Right atrium auricular region (tissue), 2 donors: ENCODE measurements at regions not wholly inside any gene's neighbourhood (a gene's known extent, or its start where the extent isn't known, plus 50 kb on each side); places are given as distances from the start of the nearest gene placed in this dataset.

Experiments
- DNase-seq: peaks from one replicate; pipeline ENCODE4 v3.0.0-alpha.2; 2019; ENCODE audit warnings: low spot score
- H3K27ac ChIP-seq, 2 donors: fragments of 200-600 bp; sonication (generic); 1 replicate in 1 of 2; 2 replicates in 1 of 2; pipeline ENCODE4 v1.5.1; 2016 to 2019
- H3K27me3 ChIP-seq, 2 donors: fragments of 200-600 bp; sonication (generic); one replicate each; pipeline versions ENCODE4 v1.5.1 to v1.6.0; 2017 to 2019
- H3K36me3 ChIP-seq: fragments of 200-600 bp; sonication (generic); one replicate; pipeline ENCODE4 v1.5.1; 2016
- H3K4me1 ChIP-seq, 2 donors: fragments of 200-600 bp; sonication (generic); one replicate each; pipeline versions ENCODE4 v1.5.1 to v1.6.0; 2017 to 2019
- H3K4me3 ChIP-seq, 2 donors: fragments of 200-600 bp; sonication (generic); 1 replicate in 1 of 2; 2 replicates in 1 of 2; pipeline ENCODE4 v1.5.1; 2017 to 2019; ENCODE audit warnings: mild to moderate bottlenecking in 1 of 2, moderate library complexity in 1 of 2
- H3K9me3 ChIP-seq, 2 donors: fragments of 200-600 bp; sonication (generic); one replicate each; pipeline ENCODE4 v1.5.1; 2019
- CTCF ChIP-seq, 2 donors: fragments of 200-600 bp; sonication (generic); IDR thresholded peaks; one replicate each; pipeline ENCODE4 v1.5.1; 2019; ENCODE audit warnings: antibody characterized with exemption in 2 of 2

- H3K27ac ChIP-seq: no peak overlapping the region
- TF ChIP-seq CTCF (IDR thresholded peaks at IDR 0.05): no peak
- no peaks in the 10 kb centered on the region for H3K36me3 ChIP-seq
- H3K4me1 ChIP-seq: no peaks in the 10 kb centered on the region
- H3K4me3 ChIP-seq: no peak overlapping the region
- H3K9me3 ChIP-seq: peaks cover 0 to 7% of the 10 kb centered on the region in 2 donors
- H3K27me3 ChIP-seq: no peaks in the 10 kb centered on the region
- no peak for DNase-seq
Observed at GRCh38 chr5:125399885-125400284, 653.4 kb upstream of the ZNF608 start.

- Histone ChIP-seq H3K4me1 (no peaks in the 10 kb centered on the region), H3K36me3 (no peaks in the 10 kb centered on the region), H3K9me3 (no peaks in the 10 kb centered on the region), H3K27ac (no peak overlapping the region), H3K27me3 (no peaks in the 10 kb centered on the region), H3K4me3 (no peak overlapping the region)
- TF ChIP-seq CTCF (IDR thresholded peaks at IDR 0.05): no peak
- no peak for DNase-seq
Observed at GRCh38 chr5:125401724-125402622, 655.5 kb upstream of the ZNF608 start.

DNA sequence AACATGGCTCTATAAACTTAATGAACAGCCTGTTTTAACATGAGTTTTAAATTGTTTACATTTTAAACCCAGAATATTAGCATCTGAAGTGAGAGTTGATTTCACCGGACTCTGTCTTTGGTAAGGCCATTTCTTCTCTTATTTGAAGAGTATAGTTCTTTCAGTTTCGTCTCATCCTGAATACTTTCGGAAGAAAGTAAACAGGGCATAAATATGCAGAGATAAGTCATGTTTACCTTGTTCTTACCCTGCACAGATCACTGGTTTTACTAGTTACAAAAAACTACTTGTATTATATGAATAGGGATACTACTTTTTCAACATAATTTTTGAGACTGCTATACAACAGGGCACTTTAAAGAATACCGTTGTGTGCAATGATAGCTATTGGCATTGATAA is 656.3 kb upstream of the ZNF608 start:
- Histone ChIP-seq H3K4me3 (no peak overlapping the region), H3K4me1 (no peaks in the 10 kb centered on the region), H3K36me3 (no peaks in the 10 kb centered on the region), H3K27me3 (no peaks in the 10 kb centered on the region), H3K9me3 (no peaks in the 10 kb centered on the region), H3K27ac (no peak overlapping the region)
- TF ChIP-seq CTCF (IDR thresholded peaks at IDR 0.05): no peak
- no peak for DNase-seq

- H3K4me1 ChIP-seq: peaks cover 0 to 5% of the 10 kb centered on the region in 2 donors
- no peak overlapping the region for H3K27ac ChIP-seq
- no peaks in the 10 kb centered on the region for H3K9me3 ChIP-seq
- H3K4me3 ChIP-seq: no peak overlapping the region
- no peaks in the 10 kb centered on the region for H3K36me3 ChIP-seq
- DNase-seq: no peak
- no peak for TF ChIP-seq CTCF (IDR thresholded peaks at IDR 0.05)
- no peaks in the 10 kb centered on the region for H3K27me3 ChIP-seq
Observed at GRCh38 chr5:125404056-125404455, 657.6 kb upstream of the ZNF608 start.

- Histone ChIP-seq H3K27me3 (no peaks in the 10 kb centered on the region), H3K27ac (peak overlapping the region in 1 of 2 donors; percentile 6), H3K4me1 (peaks cover 0 to 50% of the 10 kb centered on the region in 2 donors), H3K36me3 (no peaks in the 10 kb centered on the region), H3K4me3 (no peak overlapping the region), H3K9me3 (no peaks in the 10 kb centered on the region)
- no peak for DNase-seq
- TF ChIP-seq CTCF (IDR thresholded peaks at IDR 0.05): no peak
Observed at GRCh38 chr5:125408448-125409233, 662.2 kb upstream of the ZNF608 start.
